Astrocyte (in vitro differentiated cells and primary cell): ENCODE measurements at regions not wholly inside any gene's neighbourhood (a gene's known extent, or its start where the extent isn't known, plus 50 kb on each side); places are given as distances from the start of the nearest gene placed in this dataset.

ENCODE experiments used
- EZH2 ChIP-seq: IDR thresholded peaks from 2 replicates; pipeline ENCODE4 v1.6.1; 2012; ENCODE audit warnings: mild to moderate bottlenecking, low read length, inconsistent platforms; ENCODE audit not compliant: insufficient read depth
- TF ChIP-seq, protein P1 (sequence below): IDR thresholded peaks from 2 replicates; pipeline ENCODE4 v1.5.1; 2011; ENCODE audit warnings: low read depth, mild to moderate bottlenecking, inconsistent platforms, low read length, moderate library complexity; ENCODE audit not compliant: insufficient read depth

- TF ChIP-seq, protein P1, sequence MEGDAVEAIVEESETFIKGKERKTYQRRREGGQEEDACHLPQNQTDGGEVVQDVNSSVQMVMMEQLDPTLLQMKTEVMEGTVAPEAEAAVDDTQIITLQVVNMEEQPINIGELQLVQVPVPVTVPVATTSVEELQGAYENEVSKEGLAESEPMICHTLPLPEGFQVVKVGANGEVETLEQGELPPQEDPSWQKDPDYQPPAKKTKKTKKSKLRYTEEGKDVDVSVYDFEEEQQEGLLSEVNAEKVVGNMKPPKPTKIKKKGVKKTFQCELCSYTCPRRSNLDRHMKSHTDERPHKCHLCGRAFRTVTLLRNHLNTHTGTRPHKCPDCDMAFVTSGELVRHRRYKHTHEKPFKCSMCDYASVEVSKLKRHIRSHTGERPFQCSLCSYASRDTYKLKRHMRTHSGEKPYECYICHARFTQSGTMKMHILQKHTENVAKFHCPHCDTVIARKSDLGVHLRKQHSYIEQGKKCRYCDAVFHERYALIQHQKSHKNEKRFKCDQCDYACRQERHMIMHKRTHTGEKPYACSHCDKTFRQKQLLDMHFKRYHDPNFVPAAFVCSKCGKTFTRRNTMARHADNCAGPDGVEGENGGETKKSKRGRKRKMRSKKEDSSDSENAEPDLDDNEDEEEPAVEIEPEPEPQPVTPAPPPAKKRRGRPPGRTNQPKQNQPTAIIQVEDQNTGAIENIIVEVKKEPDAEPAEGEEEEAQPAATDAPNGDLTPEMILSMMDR = peak; percentile 16
- TF ChIP-seq EZH2 = no peak
Measured at GRCh38 chr18:62637807-62638687, 77.3 kb upstream of the PHLPP1 start.
